Mammary epithelial cell (primary cell): ENCODE measurements at regions not wholly inside any gene's neighbourhood (a gene's known extent, or its start where the extent isn't known, plus 50 kb on each side); places are given as distances from the start of the nearest gene placed in this dataset.

Source experiments
- EZH2 ChIP-seq: IDR thresholded peaks from 2 replicates; pipeline ENCODE4 v1.6.1; 2012; ENCODE audit warnings: low read length, inconsistent platforms, borderline replicate concordance
- TF ChIP-seq, protein P1 (sequence below), 2 donors: IDR thresholded peaks in 1 of 2; conservative IDR thresholded peaks in 1 of 2; 2 replicates each; pipeline ENCODE4 v1.5.1; 2011 to 2012; ENCODE audit warnings: inconsistent platforms in 2 of 2, low read length in 2 of 2, mild to moderate bottlenecking in 2 of 2, control low read depth in 1 of 2, low read depth in 1 of 2; ENCODE audit not compliant: insufficient read depth in 1 of 2; ENCODE audit errors: extremely low read depth in 1 of 2

DNA sequence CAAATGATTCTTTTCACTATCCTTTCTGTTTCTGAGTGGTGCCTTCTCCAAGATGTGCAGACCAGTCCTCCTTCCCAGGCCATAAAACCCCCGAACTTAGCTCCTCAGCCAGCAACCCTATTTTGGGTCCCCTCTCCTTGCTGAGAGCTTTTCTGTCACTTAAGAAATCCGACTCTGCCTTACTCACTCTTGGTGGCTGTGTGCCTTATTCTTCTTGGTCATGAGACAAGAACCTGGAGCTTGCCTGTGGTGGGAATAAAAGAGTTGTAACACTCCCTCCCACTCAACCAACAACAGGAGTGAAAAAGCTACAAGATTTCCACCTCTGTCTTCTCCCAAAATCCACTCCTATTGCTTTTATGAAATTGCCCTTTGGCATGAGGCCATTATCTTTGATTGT lies 62.6 kb downstream of the RPS12 start:
- TF ChIP-seq, protein P1, sequence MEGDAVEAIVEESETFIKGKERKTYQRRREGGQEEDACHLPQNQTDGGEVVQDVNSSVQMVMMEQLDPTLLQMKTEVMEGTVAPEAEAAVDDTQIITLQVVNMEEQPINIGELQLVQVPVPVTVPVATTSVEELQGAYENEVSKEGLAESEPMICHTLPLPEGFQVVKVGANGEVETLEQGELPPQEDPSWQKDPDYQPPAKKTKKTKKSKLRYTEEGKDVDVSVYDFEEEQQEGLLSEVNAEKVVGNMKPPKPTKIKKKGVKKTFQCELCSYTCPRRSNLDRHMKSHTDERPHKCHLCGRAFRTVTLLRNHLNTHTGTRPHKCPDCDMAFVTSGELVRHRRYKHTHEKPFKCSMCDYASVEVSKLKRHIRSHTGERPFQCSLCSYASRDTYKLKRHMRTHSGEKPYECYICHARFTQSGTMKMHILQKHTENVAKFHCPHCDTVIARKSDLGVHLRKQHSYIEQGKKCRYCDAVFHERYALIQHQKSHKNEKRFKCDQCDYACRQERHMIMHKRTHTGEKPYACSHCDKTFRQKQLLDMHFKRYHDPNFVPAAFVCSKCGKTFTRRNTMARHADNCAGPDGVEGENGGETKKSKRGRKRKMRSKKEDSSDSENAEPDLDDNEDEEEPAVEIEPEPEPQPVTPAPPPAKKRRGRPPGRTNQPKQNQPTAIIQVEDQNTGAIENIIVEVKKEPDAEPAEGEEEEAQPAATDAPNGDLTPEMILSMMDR (conservative IDR thresholded peaks at IDR 0.05 in 1 of 2, IDR thresholded peaks at IDR 0.05 in 1 of 2; ENCODE audit: extremely low read depth in 1 of 2, insufficient read depth in 1 of 2, low read depth in 1 of 2, low read length in 2 of 2) = no peak
- TF ChIP-seq EZH2 = no peak
